ENCODE measurements at regions not wholly inside any gene's neighbourhood (a gene's known extent, or its start where the extent isn't known, plus 50 kb on each side); places are given as distances from the start of the nearest gene placed in this dataset.
"Not testable (repeated sequence)": the region's sequence is repeated elsewhere in the genome, so short reads cannot be mapped to it uniquely, and the experiment has no call there.

GRCh38 chr5:125227333-125228095 lies 481.1 kb upstream of the ZNF608 start:
- H3K36me3 Mint-ChIP-seq (ENCODE audit: low read depth): no peaks in the 10 kb centered on the region
- H3K4me3 Mint-ChIP-seq (ENCODE audit: low read depth): no peak overlapping the region
- H3K9me3 Mint-ChIP-seq: peaks cover 8% of the 10 kb centered on the region
- intact Hi-C loops (cut with micrococcal nuclease): no loop called here
- H3K27me3 Mint-ChIP-seq (ENCODE audit: low read depth): no peaks in the 10 kb centered on the region
- no peaks in the 10 kb centered on the region for H3K4me1 Mint-ChIP-seq (ENCODE audit: low read depth)
- H3K27ac Mint-ChIP-seq: no peak overlapping the region
- no peak for DNase-seq (ENCODE audit: low spot score)

- H3K9me3 Mint-ChIP-seq: peaks cover 8% of the 10 kb centered on the region
- DNase-seq (ENCODE audit: low spot score): no peak
- no peaks in the 10 kb centered on the region for H3K36me3 Mint-ChIP-seq (ENCODE audit: low read depth)
- no peaks in the 10 kb centered on the region for H3K4me1 Mint-ChIP-seq (ENCODE audit: low read depth)
- H3K27me3 Mint-ChIP-seq (ENCODE audit: low read depth): no peaks in the 10 kb centered on the region
- no peak overlapping the region for H3K4me3 Mint-ChIP-seq (ENCODE audit: low read depth)
- no peak overlapping the region for H3K27ac Mint-ChIP-seq
- intact Hi-C loops (cut with micrococcal nuclease): no loop called here
These were observed 482.1 kb upstream of the ZNF608 start for GRCh38 chr5:125228363-125229070.

GRCh38 chr5:125229556-125229955 lies 483.1 kb upstream of the ZNF608 start:
- no peak for DNase-seq (ENCODE audit: low spot score)
- no peak overlapping the region for H3K27ac Mint-ChIP-seq
- no peaks in the 10 kb centered on the region for H3K27me3 Mint-ChIP-seq (ENCODE audit: low read depth)
- no peaks in the 10 kb centered on the region for H3K36me3 Mint-ChIP-seq (ENCODE audit: low read depth)
- H3K9me3 Mint-ChIP-seq: peaks cover 8% of the 10 kb centered on the region
- intact Hi-C loops (cut with micrococcal nuclease): no loop called here
- H3K4me3 Mint-ChIP-seq (ENCODE audit: low read depth): no peak overlapping the region
- no peaks in the 10 kb centered on the region for H3K4me1 Mint-ChIP-seq (ENCODE audit: low read depth)

GRCh38 chr5:125232779-125233230 lies 486.4 kb upstream of the ZNF608 start:
- Mint-ChIP-seq H3K4me1 (ENCODE audit: low read depth) (no peaks in the 10 kb centered on the region), H3K9me3 (peaks cover 8% of the 10 kb centered on the region), H3K36me3 (ENCODE audit: low read depth) (no peaks in the 10 kb centered on the region), H3K27ac (no peak overlapping the region), H3K27me3 (ENCODE audit: low read depth) (no peaks in the 10 kb centered on the region), H3K4me3 (ENCODE audit: low read depth) (no peak overlapping the region)
- intact Hi-C loops (cut with micrococcal nuclease): no loop called here
- no peak for DNase-seq (ENCODE audit: low spot score)

GRCh38 chr5:125233944-125234343 lies 487.5 kb upstream of the ZNF608 start:
- Mint-ChIP-seq H3K9me3 (peaks cover 8% of the 10 kb centered on the region), H3K36me3 (ENCODE audit: low read depth) (no peaks in the 10 kb centered on the region), H3K27ac (no peak overlapping the region), H3K4me3 (ENCODE audit: low read depth) (no peak overlapping the region), H3K27me3 (ENCODE audit: low read depth) (no peaks in the 10 kb centered on the region), H3K4me1 (ENCODE audit: low read depth) (no peaks in the 10 kb centered on the region)
- no peak for DNase-seq (ENCODE audit: low spot score)
- intact Hi-C loops (cut with micrococcal nuclease): no loop called here

- intact Hi-C loops (cut with micrococcal nuclease): no loop called here
- Mint-ChIP-seq H3K4me3 (ENCODE audit: low read depth) (no peak overlapping the region), H3K4me1 (ENCODE audit: low read depth) (no peaks in the 10 kb centered on the region), H3K27ac (no peak overlapping the region), H3K9me3 (peaks cover 8% of the 10 kb centered on the region), H3K36me3 (ENCODE audit: low read depth) (no peaks in the 10 kb centered on the region), H3K27me3 (ENCODE audit: low read depth) (no peaks in the 10 kb centered on the region)
- DNase-seq (ENCODE audit: low spot score): no peak
These were observed 489.6 kb upstream of the ZNF608 start for GRCh38 chr5:125236007-125236406.

- Mint-ChIP-seq H3K27me3 (ENCODE audit: low read depth) (no peaks in the 10 kb centered on the region), H3K4me1 (ENCODE audit: low read depth) (no peaks in the 10 kb centered on the region), H3K9me3 (peaks cover 1% of the 10 kb centered on the region), H3K4me3 (ENCODE audit: low read depth) (no peak overlapping the region), H3K27ac (no peak overlapping the region), H3K36me3 (ENCODE audit: low read depth) (no peaks in the 10 kb centered on the region)
- no peak for DNase-seq (ENCODE audit: low spot score)
- intact Hi-C loops (cut with micrococcal nuclease): no loop called here
These were observed 490.5 kb upstream of the ZNF608 start for GRCh38 chr5:125236981-125237380.

GRCh38 chr5:125244531-125244930 lies 498.1 kb upstream of the ZNF608 start:
- no peaks in the 10 kb centered on the region for H3K4me1 Mint-ChIP-seq (ENCODE audit: low read depth)
- H3K9me3 Mint-ChIP-seq: peaks cover 11% of the 10 kb centered on the region
- H3K27ac Mint-ChIP-seq: no peak overlapping the region
- H3K36me3 Mint-ChIP-seq (ENCODE audit: low read depth): no peaks in the 10 kb centered on the region
- intact Hi-C loops (cut with micrococcal nuclease): no loop called here
- no peak for DNase-seq (ENCODE audit: low spot score)
- no peak overlapping the region for H3K4me3 Mint-ChIP-seq (ENCODE audit: low read depth)
- H3K27me3 Mint-ChIP-seq (ENCODE audit: low read depth): no peaks in the 10 kb centered on the region

- Mint-ChIP-seq H3K36me3 (ENCODE audit: low read depth) (no peaks in the 10 kb centered on the region), H3K4me1 (ENCODE audit: low read depth) (no peaks in the 10 kb centered on the region), H3K9me3 (peaks cover 11% of the 10 kb centered on the region), H3K4me3 (ENCODE audit: low read depth) (no peak overlapping the region), H3K27ac (no peak overlapping the region), H3K27me3 (ENCODE audit: low read depth) (no peaks in the 10 kb centered on the region)
- no peak for DNase-seq (ENCODE audit: low spot score)
- intact Hi-C loops (cut with micrococcal nuclease): no loop called here
These were observed 498.8 kb upstream of the ZNF608 start for GRCh38 chr5:125245216-125245615.

GRCh38 chr5:125249400-125249799 lies 503.0 kb upstream of the ZNF608 start:
- intact Hi-C loops (cut with micrococcal nuclease): no loop called here
- H3K4me1 Mint-ChIP-seq (ENCODE audit: low read depth): no peaks in the 10 kb centered on the region
- H3K9me3 Mint-ChIP-seq: peaks cover 12% of the 10 kb centered on the region
- H3K36me3 Mint-ChIP-seq (ENCODE audit: low read depth): no peaks in the 10 kb centered on the region
- H3K4me3 Mint-ChIP-seq (ENCODE audit: low read depth): no peak overlapping the region
- no peak for DNase-seq (ENCODE audit: low spot score)
- H3K27ac Mint-ChIP-seq: no peak overlapping the region
- H3K27me3 Mint-ChIP-seq (ENCODE audit: low read depth): no peaks in the 10 kb centered on the region

- no peak for DNase-seq (ENCODE audit: low spot score)
- H3K27me3 Mint-ChIP-seq (ENCODE audit: low read depth): no peaks in the 10 kb centered on the region
- no peaks in the 10 kb centered on the region for H3K4me1 Mint-ChIP-seq (ENCODE audit: low read depth)
- no peaks in the 10 kb centered on the region for H3K36me3 Mint-ChIP-seq (ENCODE audit: low read depth)
- peaks cover 9% of the 10 kb centered on the region for H3K9me3 Mint-ChIP-seq
- no peak overlapping the region for H3K4me3 Mint-ChIP-seq (ENCODE audit: low read depth)
- intact Hi-C loops (cut with micrococcal nuclease): no loop called here
- no peak overlapping the region for H3K27ac Mint-ChIP-seq
These were observed 505.3 kb upstream of the ZNF608 start for GRCh38 chr5:125251703-125252102.

- H3K36me3 Mint-ChIP-seq (ENCODE audit: low read depth); DNase-seq (ENCODE audit: low spot score); H3K4me3 Mint-ChIP-seq (ENCODE audit: low read depth); H3K27me3 Mint-ChIP-seq (ENCODE audit: low read depth); intact Hi-C loops (cut with micrococcal nuclease); H3K4me1 Mint-ChIP-seq (ENCODE audit: low read depth); H3K9me3 Mint-ChIP-seq; H3K27ac Mint-ChIP-seq: not testable (repeated sequence)
These were observed 507.2 kb upstream of the ZNF608 start for GRCh38 chr5:125253634-125254033.

GRCh38 chr5:125254267-125254666 lies 507.8 kb upstream of the ZNF608 start:
- Mint-ChIP-seq H3K27ac (no peak overlapping the region), H3K4me1 (ENCODE audit: low read depth) (no peaks in the 10 kb centered on the region), H3K9me3 (peaks cover 9% of the 10 kb centered on the region), H3K27me3 (ENCODE audit: low read depth) (no peaks in the 10 kb centered on the region), H3K36me3 (ENCODE audit: low read depth) (no peaks in the 10 kb centered on the region), H3K4me3 (ENCODE audit: low read depth) (no peak overlapping the region)
- intact Hi-C loops (cut with micrococcal nuclease): no loop called here
- DNase-seq (ENCODE audit: low spot score): no peak

Measured in activated T-helper 2 cell treated with anti-CD3 and anti-CD28 coated beads, Interferon-gamma antibody, Interleukin-2, Interleukin-4, amounts not matched to agents 10 μg/mL and 5 μg/mL and 100 μg/mL, durations not matched to agents 14 hours and 24 hours and 36 hours (primary cell).